HCT116 (cell line): ENCODE measurements at regions not wholly inside any gene's neighbourhood (a gene's known extent, or its start where the extent isn't known, plus 50 kb on each side); places are given as distances from the start of the nearest gene placed in this dataset.

ENCODE experiments used
- ATAC-seq: fragments of 200-7000 bp; cut with Tn5 transposase; 2 replicates; pipeline ENCODE4 v1.9.1; 2020; ENCODE audit warnings: mild to moderate bottlenecking, moderate library complexity
- BruUV-seq: library from RNA; stranded (reverse); fragments of 400-500 nt; replicated peaks from 2 replicates; lab custom pipeline; 2021; lab: Mats Ljungman, UMichigan
- CTCF ChIA-PET: fragments of 300-600 bp; sonication (Branson Sonifier 250); formaldehyde crosslinking; loops from one replicate; lab custom pipeline; 2021; ENCODE audit warnings: antibody characterized with exemption; lab: Charles Lee
- POLR2A ChIA-PET: fragments of 300-600, 350-600 bp; sonication (Branson Sonifier 250); formaldehyde crosslinking; loops from one replicate; lab custom pipeline; 2021; ENCODE audit warnings: antibody characterized with exemption; lab: Charles Lee
- RAD21 ChIA-PET, 2 experiments: fragments of 300-600 bp; sonication (Branson Sonifier 250); formaldehyde crosslinking; loops; one replicate each; lab custom pipeline; 2023; ENCODE audit warnings: low total read pairs in 2 of 2; ENCODE audit not compliant: uncharacterized antibody in 2 of 2, unreplicated experiment in 2 of 2, low non-redundant PET in 1 of 2; lab: Charles Lee
- DNase-seq: peaks from one replicate; pipeline ENCODE4 v3.0.0-alpha.2; 2010; ENCODE audit warnings: low read depth, low spot score
- H2AFZ ChIP-seq: fragments of 200-600 bp; shearing (Covaris generic), sonication (generic); 2 replicates; pipeline ENCODE4 v1.6.1; 2017; ENCODE audit warnings: low read depth, mixed run types, mixed read lengths, antibody characterized with exemption, low read length; ENCODE audit not compliant: poor library complexity, severe bottlenecking
- H3K27ac ChIP-seq: 2 replicates; pipeline ENCODE4 v1.5.1; 2012; ENCODE audit warnings: low read depth, low read length
- H3K27me3 ChIP-seq: fragments of 200-600 bp; sonication (generic); 2 replicates; pipeline ENCODE4 v1.6.1; 2016; ENCODE audit warnings: mixed run types, low read length, mixed read lengths; ENCODE audit not compliant: insufficient read depth
- H3K36me3 ChIP-seq, 2 experiments: fragments of 200-500 bp in 1 of 2; fragments of 200-600 bp in 1 of 2; sonication (Bioruptor generic) in 1 of 2; sonication (generic) in 1 of 2; 2 replicates each; pipeline versions ENCODE4 v1.5.1 to v1.6.1; 2014 to 2016; ENCODE audit warnings: low read length in 2 of 2, inconsistent platforms in 1 of 2, mixed read lengths in 1 of 2, mixed run types in 1 of 2; ENCODE audit not compliant: insufficient read depth in 2 of 2, control insufficient read depth in 1 of 2
- H3K4me1 ChIP-seq, 2 experiments: fragments of 200-600 bp in 1 of 2; sonication (generic) in 1 of 2; 2 replicates each; pipeline versions ENCODE4 v1.5.1 to v1.6.1; 2012 to 2017; ENCODE audit warnings: low read length in 2 of 2, inconsistent platforms in 1 of 2, mild to moderate bottlenecking in 1 of 2, mixed read lengths in 1 of 2, mixed run types in 1 of 2, moderate library complexity in 1 of 2; ENCODE audit not compliant: insufficient read depth in 2 of 2, control insufficient read depth in 1 of 2
- H3K4me2 ChIP-seq: fragments of 200-600 bp; sonication (generic); 2 replicates; pipeline ENCODE4 v1.6.1; 2017; ENCODE audit warnings: mixed run types, low read length, mixed read lengths
- H3K4me3 ChIP-seq, 2 experiments: fragments of 200-600 bp in 1 of 2; sonication (generic) in 1 of 2; replicated peaks in 1 of 2; 2 replicates each; pipeline ENCODE4 v1.5.1; 2011 to 2016; ENCODE audit warnings: low read length in 2 of 2, control low read depth in 1 of 2, low read depth in 1 of 2, mild to moderate bottlenecking in 1 of 2, mixed read lengths in 1 of 2, mixed run types in 1 of 2
- H3K79me2 ChIP-seq: fragments of 200-600 bp; sonication (generic); 2 replicates; pipeline ENCODE4 v1.6.1; 2017; ENCODE audit warnings: mild to moderate bottlenecking, mixed run types, low read length, moderate library complexity, mixed read lengths; ENCODE audit not compliant: insufficient read depth
- H3K9ac ChIP-seq: fragments of 200-600 bp; sonication (generic); 2 replicates; pipeline ENCODE4 v1.6.1; 2016; ENCODE audit warnings: low read length, mixed read lengths
- H3K9me2 ChIP-seq: fragments of 200-600 bp; sonication (generic), shearing (Covaris generic); 2 replicates; pipeline ENCODE4 v1.6.1; 2017; ENCODE audit warnings: mixed run types, mild to moderate bottlenecking, moderate library complexity; ENCODE audit not compliant: insufficient read depth
- H3K9me3 ChIP-seq, 2 experiments: fragments of 200-500 bp in 1 of 2; fragments of 200-600 bp in 1 of 2; sonication (Bioruptor generic) in 1 of 2; sonication (generic) in 1 of 2; 2 replicates each; pipeline ENCODE4 v1.6.1; 2014 to 2017; ENCODE audit warnings: low read length in 2 of 2, mixed read lengths in 2 of 2, inconsistent platforms in 1 of 2, low read depth in 1 of 2, mild to moderate bottlenecking in 1 of 2, mixed run types in 1 of 2, moderate library complexity in 1 of 2; ENCODE audit not compliant: control insufficient read depth in 1 of 2, insufficient read depth in 1 of 2
- H4K20me1 ChIP-seq: fragments of 200-600 bp; sonication (generic), shearing (Covaris generic); 2 replicates; pipeline ENCODE4 v1.6.1; 2017; ENCODE audit warnings: mixed run types, mild to moderate bottlenecking, moderate library complexity; ENCODE audit not compliant: insufficient read depth
- ELF1 ChIP-seq: IDR thresholded peaks from 2 replicates; pipeline ENCODE4 v1.6.1; 2012; ENCODE audit warnings: low read depth, borderline replicate concordance
- EZH2 ChIP-seq: fragments of 200-600 bp; sonication (generic); IDR thresholded peaks from 2 replicates; pipeline ENCODE4 v1.6.1; 2017; ENCODE audit warnings: antibody characterized with exemption, mixed run types
- FOSL1 ChIP-seq: IDR thresholded peaks from 2 replicates; pipeline ENCODE4 v1.6.1; 2012; ENCODE audit warnings: low read depth
- POLR2AphosphoS5 ChIP-seq: IDR thresholded peaks from 2 replicates; pipeline ENCODE4 v1.6.1; 2011; ENCODE audit warnings: mild to moderate bottlenecking, low read depth, low read length, moderate library complexity
- SP1 ChIP-seq: IDR thresholded peaks from 2 replicates; pipeline ENCODE4 v1.6.1; 2012; ENCODE audit warnings: low read depth
- TCF7L2 ChIP-seq: IDR thresholded peaks from 2 replicates; pipeline ENCODE4 v1.7.0; 2011; ENCODE audit warnings: borderline replicate concordance, inconsistent platforms; ENCODE audit not compliant: insufficient read depth, insufficient read length; ENCODE audit errors: extremely low read depth
- ZNF274 ChIP-seq: fragments of 200-500 bp; sonication (Bioruptor generic); IDR thresholded peaks from 2 replicates; pipeline ENCODE4 v1.6.1; 2014; ENCODE audit warnings: mild to moderate bottlenecking, low read depth, low read length, inconsistent platforms
- intact Hi-C: fragments of 100-400 bp; cut with micrococcal nuclease; formaldehyde crosslinking; loops from 2 replicates; pipeline ENCODE4 v1.10.0; 2022
- TF ChIP-seq, protein P1 (sequence below): IDR thresholded peaks from 2 replicates; pipeline ENCODE4 v1.6.1; 2012
- TF ChIP-seq, protein P2 (sequence below): IDR thresholded peaks from 2 replicates; pipeline ENCODE4 v1.6.1; 2012; ENCODE audit warnings: low read depth

GRCh38 chr2:163314712-163315111, 421.1 kb downstream of the FIGN start:
- H3K4me3 ChIP-seq, result no peak overlapping the region
- no peaks in the 10 kb centered on the region for H3K79me2 ChIP-seq
- no peaks in the 10 kb centered on the region for H3K4me1 ChIP-seq
- ATAC-seq (no peak), DNase-seq (no peak)
- no peaks in the 10 kb centered on the region for H4K20me1 ChIP-seq
- H3K4me2 ChIP-seq, result no peak overlapping the region
- H3K27me3 ChIP-seq, result peaks cover 4% of the 10 kb centered on the region; the same call in 1 of the 2 replicates
- no TSS peak for BruUV-seq
- no peak overlapping the region for H2AFZ ChIP-seq
- H3K9me2 ChIP-seq, result no peaks in the 10 kb centered on the region
- H3K9ac ChIP-seq, result no peak overlapping the region
- H3K27ac ChIP-seq, result no peak overlapping the region
- RAD21 ChIA-PET, result no interaction called here
- H3K9me3 ChIP-seq, result no peaks in the 10 kb centered on the region
- intact Hi-C loops, result no loop called here
- CTCF ChIA-PET, result no interaction called here
- no peaks in the 10 kb centered on the region for H3K36me3 ChIP-seq
- POLR2A ChIA-PET, result no interaction called here
- no peak for TF ChIP-seq SP1
- no peak for TF ChIP-seq ZNF274
- TF ChIP-seq, protein P1, sequence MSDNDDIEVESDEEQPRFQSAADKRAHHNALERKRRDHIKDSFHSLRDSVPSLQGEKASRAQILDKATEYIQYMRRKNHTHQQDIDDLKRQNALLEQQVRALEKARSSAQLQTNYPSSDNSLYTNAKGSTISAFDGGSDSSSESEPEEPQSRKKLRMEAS, result no peak
- TF ChIP-seq, protein P2, sequence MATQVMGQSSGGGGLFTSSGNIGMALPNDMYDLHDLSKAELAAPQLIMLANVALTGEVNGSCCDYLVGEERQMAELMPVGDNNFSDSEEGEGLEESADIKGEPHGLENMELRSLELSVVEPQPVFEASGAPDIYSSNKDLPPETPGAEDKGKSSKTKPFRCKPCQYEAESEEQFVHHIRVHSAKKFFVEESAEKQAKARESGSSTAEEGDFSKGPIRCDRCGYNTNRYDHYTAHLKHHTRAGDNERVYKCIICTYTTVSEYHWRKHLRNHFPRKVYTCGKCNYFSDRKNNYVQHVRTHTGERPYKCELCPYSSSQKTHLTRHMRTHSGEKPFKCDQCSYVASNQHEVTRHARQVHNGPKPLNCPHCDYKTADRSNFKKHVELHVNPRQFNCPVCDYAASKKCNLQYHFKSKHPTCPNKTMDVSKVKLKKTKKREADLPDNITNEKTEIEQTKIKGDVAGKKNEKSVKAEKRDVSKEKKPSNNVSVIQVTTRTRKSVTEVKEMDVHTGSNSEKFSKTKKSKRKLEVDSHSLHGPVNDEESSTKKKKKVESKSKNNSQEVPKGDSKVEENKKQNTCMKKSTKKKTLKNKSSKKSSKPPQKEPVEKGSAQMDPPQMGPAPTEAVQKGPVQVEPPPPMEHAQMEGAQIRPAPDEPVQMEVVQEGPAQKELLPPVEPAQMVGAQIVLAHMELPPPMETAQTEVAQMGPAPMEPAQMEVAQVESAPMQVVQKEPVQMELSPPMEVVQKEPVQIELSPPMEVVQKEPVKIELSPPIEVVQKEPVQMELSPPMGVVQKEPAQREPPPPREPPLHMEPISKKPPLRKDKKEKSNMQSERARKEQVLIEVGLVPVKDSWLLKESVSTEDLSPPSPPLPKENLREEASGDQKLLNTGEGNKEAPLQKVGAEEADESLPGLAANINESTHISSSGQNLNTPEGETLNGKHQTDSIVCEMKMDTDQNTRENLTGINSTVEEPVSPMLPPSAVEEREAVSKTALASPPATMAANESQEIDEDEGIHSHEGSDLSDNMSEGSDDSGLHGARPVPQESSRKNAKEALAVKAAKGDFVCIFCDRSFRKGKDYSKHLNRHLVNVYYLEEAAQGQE, result no peak
- no peak for TF ChIP-seq POLR2AphosphoS5
- TF ChIP-seq EZH2, result no peak
- TF ChIP-seq ELF1, result no peak
- TF ChIP-seq TCF7L2, result no peak
- TF ChIP-seq FOSL1, result no peak
